ENCODE measurements at regions not wholly inside any gene's neighbourhood (a gene's known extent, or its start where the extent isn't known, plus 50 kb on each side); places are given as distances from the start of the nearest gene placed in this dataset.

- H3K9me3 ChIP-seq (ENCODE audit: control insufficient read depth, insufficient read depth, low read depth, low read length) = no peaks in the 10 kb centered on the region
- H3K9ac ChIP-seq (ENCODE audit: insufficient read depth, low read length) = no peak overlapping the region
These were observed 290.8 kb upstream of the ESRRG start for GRCh38 chr1:217014066-217014465.

GRCh38 chr1:217012659-217013058 lies 289.4 kb upstream of the ESRRG start:
- no peaks in the 10 kb centered on the region for H4K20me1 ChIP-seq (ENCODE audit: control insufficient read depth, extremely low read depth, insufficient read depth, low read length)
- no peak for DNase-seq (ENCODE audit: low read depth in 2 of 2)
- no peak overlapping the region for H3K4me3 ChIP-seq (replicated peaks in 1 of 4; ENCODE audit: control extremely low read depth in 1 of 4, insufficient read depth in 1 of 4, low read depth in 3 of 4, low read length in 4 of 4)
- no peaks in the 10 kb centered on the region for H3K27me3 ChIP-seq (ENCODE audit: control insufficient read depth, insufficient read depth, low read length)
- no peaks in the 10 kb centered on the region for H3K79me2 ChIP-seq (ENCODE audit: control insufficient read depth, insufficient read depth, low read length)
- H3K4me1 ChIP-seq (ENCODE audit: control insufficient read depth, extremely low read depth, insufficient read depth, low read length) = no peaks in the 10 kb centered on the region
- no peak overlapping the region for H2AFZ ChIP-seq (ENCODE audit: low read length)
- no peak overlapping the region for H3K4me2 ChIP-seq (ENCODE audit: extremely low read depth, insufficient read depth, low read length)
- no peaks in the 10 kb centered on the region for H3K9me3 ChIP-seq (ENCODE audit: control insufficient read depth, insufficient read depth, low read depth, low read length)
- TF ChIP-seq CTCF (conservative IDR thresholded peaks at IDR 0.05 in 1 of 2, IDR thresholded peaks at IDR 0.05 in 1 of 2; ENCODE audit: low read depth in 1 of 2, low read length in 2 of 2) = no peak
- TF ChIP-seq EZH2 (IDR thresholded peaks at IDR 0.05; ENCODE audit: low read length, missing control alignments) = no peak
- no peak overlapping the region for H3K27ac ChIP-seq (ENCODE audit: insufficient read depth, low read length)
- H3K36me3 ChIP-seq (ENCODE audit: control insufficient read depth, insufficient read depth, low read length) = no peaks in the 10 kb centered on the region
- H3K9ac ChIP-seq (ENCODE audit: insufficient read depth, low read length) = no peak overlapping the region

More at GRCh38 chr1:217014066-217014465, 290.8 kb upstream of the ESRRG start:
- no peak overlapping the region for H3K4me3 ChIP-seq (replicated peaks in 1 of 4; ENCODE audit: control extremely low read depth in 1 of 4, insufficient read depth in 1 of 4, low read depth in 3 of 4, low read length in 4 of 4)
- no peaks in the 10 kb centered on the region for H3K79me2 ChIP-seq (ENCODE audit: control insufficient read depth, insufficient read depth, low read length)
- no peak overlapping the region for H3K27ac ChIP-seq (ENCODE audit: insufficient read depth, low read length)
- no peak overlapping the region for H2AFZ ChIP-seq (ENCODE audit: low read length)
- H4K20me1 ChIP-seq (ENCODE audit: control insufficient read depth, extremely low read depth, insufficient read depth, low read length) = no peaks in the 10 kb centered on the region
- no peaks in the 10 kb centered on the region for H3K27me3 ChIP-seq (ENCODE audit: control insufficient read depth, insufficient read depth, low read length)
- H3K4me1 ChIP-seq (ENCODE audit: control insufficient read depth, extremely low read depth, insufficient read depth, low read length) = no peaks in the 10 kb centered on the region
- no peak for DNase-seq (ENCODE audit: low read depth in 2 of 2)
- no peak for TF ChIP-seq CTCF (conservative IDR thresholded peaks at IDR 0.05 in 1 of 2, IDR thresholded peaks at IDR 0.05 in 1 of 2; ENCODE audit: low read depth in 1 of 2, low read length in 2 of 2)
- no peak for TF ChIP-seq EZH2 (IDR thresholded peaks at IDR 0.05; ENCODE audit: low read length, missing control alignments)
- H3K36me3 ChIP-seq (ENCODE audit: control insufficient read depth, insufficient read depth, low read length) = no peaks in the 10 kb centered on the region
- no peak overlapping the region for H3K4me2 ChIP-seq (ENCODE audit: extremely low read depth, insufficient read depth, low read length)

DNA sequence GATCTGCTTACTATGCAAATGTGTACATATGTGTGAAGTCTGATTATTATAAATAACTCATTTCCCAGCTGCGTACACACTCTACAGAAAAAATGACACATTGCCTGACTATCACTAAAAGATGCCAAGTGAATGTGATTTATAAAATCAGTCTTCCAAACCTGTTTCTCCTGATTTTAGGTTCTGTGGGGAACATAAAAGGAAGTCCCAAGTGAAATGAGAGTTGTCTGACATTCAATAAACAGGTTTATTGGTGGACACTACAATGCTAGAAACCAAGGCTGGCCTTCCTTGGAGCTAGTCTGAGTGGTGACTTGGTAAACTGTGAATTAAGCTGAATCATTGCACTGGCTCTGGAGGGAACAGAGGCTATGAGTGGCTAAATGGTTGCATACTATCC lies 287.9 kb upstream of the ESRRG start:
- TF ChIP-seq EZH2 (IDR thresholded peaks at IDR 0.05; ENCODE audit: low read length, missing control alignments) = no peak
- TF ChIP-seq CTCF (conservative IDR thresholded peaks at IDR 0.05 in 1 of 2, IDR thresholded peaks at IDR 0.05 in 1 of 2; ENCODE audit: low read depth in 1 of 2, low read length in 2 of 2) = no peak
- H3K79me2 ChIP-seq (ENCODE audit: control insufficient read depth, insufficient read depth, low read length) = no peaks in the 10 kb centered on the region
- no peaks in the 10 kb centered on the region for H3K4me1 ChIP-seq (ENCODE audit: control insufficient read depth, extremely low read depth, insufficient read depth, low read length)
- H4K20me1 ChIP-seq (ENCODE audit: control insufficient read depth, extremely low read depth, insufficient read depth, low read length) = no peaks in the 10 kb centered on the region
- no peak for DNase-seq (ENCODE audit: low read depth in 2 of 2)
- no peak overlapping the region for H2AFZ ChIP-seq (ENCODE audit: low read length)
- no peaks in the 10 kb centered on the region for H3K27me3 ChIP-seq (ENCODE audit: control insufficient read depth, insufficient read depth, low read length)
- H3K9ac ChIP-seq (ENCODE audit: insufficient read depth, low read length) = no peak overlapping the region
- H3K36me3 ChIP-seq (ENCODE audit: control insufficient read depth, insufficient read depth, low read length) = no peaks in the 10 kb centered on the region
- H3K4me3 ChIP-seq (replicated peaks in 1 of 4; ENCODE audit: control extremely low read depth in 1 of 4, insufficient read depth in 1 of 4, low read depth in 3 of 4, low read length in 4 of 4) = no peak overlapping the region
- no peak overlapping the region for H3K4me2 ChIP-seq (ENCODE audit: extremely low read depth, insufficient read depth, low read length)
- H3K9me3 ChIP-seq (ENCODE audit: control insufficient read depth, insufficient read depth, low read depth, low read length) = no peaks in the 10 kb centered on the region
- no peak overlapping the region for H3K27ac ChIP-seq (ENCODE audit: insufficient read depth, low read length)

Measured in fibroblast of lung (primary cell).